CD4-positive, alpha-beta T cell treated with Interleukin-2 at 100 ng/mL for 4 hours (primary cell): ENCODE measurements at regions not wholly inside any gene's neighbourhood (a gene's known extent, or its start where the extent isn't known, plus 50 kb on each side); places are given as distances from the start of the nearest gene placed in this dataset.

Experiments
- DNase-seq: peaks from one replicate; pipeline ENCODE4 v3.0.0-alpha.2; 2020; ENCODE audit warnings: low spot score

DNA sequence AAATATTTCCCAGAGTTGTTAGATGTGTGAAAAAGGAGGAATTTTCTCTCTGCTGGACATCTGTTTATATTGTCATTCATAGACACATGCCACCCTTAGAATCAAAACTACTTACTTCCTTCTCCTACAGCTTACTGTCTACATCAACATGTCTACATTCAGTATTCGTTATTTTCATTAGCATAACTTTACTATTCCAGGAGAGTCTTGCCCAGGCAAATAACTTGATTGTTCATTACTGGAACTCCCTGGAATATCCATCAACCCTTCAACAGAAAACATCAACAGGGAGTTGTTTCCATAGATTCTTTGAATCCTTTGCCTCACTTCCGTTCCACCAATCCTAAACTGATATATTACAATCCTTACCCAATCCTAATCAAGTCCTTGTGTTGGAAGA lies 457.5 kb upstream of the ZNF608 start:
- DNase-seq = no peak

GRCh38 chr5:125205601-125206225 lies 459.3 kb upstream of the ZNF608 start:
- no peak for DNase-seq

DNA sequence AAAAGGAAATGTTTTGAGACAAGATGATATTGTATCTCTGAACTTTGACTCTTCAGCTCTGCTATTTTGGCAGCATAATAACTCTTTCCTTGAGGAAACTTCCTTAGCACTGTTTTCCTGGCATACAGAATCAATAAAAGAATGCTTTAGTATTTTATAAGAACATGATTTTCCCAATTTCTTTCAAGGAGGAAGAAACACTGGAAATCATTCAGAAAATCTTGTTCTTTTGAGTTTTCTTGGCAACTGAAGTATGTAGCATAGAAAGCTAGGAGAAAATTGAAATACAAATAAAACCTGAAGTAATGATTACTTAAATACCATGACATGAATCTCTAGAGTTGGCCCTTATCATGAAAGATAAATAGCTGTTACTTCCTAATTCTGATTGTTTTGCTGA lies 461.4 kb upstream of the ZNF608 start:
- no peak for DNase-seq

- DNase-seq = no peak
Measured at GRCh38 chr5:125209650-125210049, 463.2 kb upstream of the ZNF608 start.

DNA sequence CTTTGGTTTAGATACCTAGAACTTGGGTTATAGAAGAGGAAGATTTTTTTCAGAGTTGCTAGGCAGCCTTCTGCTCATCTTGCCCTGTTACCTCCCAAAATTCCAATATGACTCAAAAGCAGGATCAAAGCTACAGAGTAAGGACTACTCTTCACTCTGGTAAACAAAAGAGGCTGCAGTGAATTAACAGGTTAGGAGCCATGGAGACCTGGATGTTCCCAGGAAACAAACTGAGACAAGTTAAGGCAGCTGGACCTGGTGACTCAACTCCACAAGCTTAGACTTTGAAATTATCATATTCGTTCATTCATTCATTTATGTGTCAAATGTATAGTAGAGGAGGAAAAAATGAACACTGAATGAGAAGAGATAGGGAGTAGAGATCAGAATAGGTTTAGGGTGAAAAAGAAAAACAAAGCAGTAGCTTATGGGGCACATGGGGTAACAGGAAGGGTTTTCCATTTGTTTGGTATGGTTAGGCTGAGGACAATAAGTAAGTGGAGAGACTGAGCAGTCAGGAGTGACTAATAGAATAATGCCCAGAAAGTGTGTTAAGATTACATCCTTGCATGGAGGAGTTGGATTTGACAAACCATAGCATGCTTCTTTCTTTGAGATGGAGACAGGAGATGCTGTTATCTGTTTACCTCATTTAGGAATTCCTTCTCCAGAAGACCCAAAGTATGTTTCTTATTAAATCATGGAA lies 464.0 kb upstream of the ZNF608 start:
- DNase-seq = no peak

DNA sequence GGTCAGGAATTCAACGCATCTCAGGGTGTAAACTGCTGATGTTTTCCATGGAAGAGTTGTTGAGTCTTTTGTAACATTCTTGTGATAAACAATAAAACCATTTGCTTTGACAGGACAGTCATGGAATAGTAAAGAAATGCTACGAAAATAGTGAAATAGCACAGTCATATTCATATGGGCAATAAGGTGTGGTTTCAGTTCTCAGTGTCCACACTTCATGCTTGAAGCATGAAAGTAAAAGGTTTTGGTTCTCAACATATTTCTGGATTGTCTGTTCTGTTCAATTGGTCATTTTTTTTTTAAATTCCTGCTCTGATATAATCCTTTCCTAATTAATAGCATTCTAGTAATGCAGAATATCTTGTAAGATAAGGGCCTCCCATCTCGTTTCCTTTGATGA lies 467.6 kb upstream of the ZNF608 start:
- DNase-seq = no peak

- no peak for DNase-seq
Measured at GRCh38 chr5:125215593-125215992, 469.2 kb upstream of the ZNF608 start.

DNA sequence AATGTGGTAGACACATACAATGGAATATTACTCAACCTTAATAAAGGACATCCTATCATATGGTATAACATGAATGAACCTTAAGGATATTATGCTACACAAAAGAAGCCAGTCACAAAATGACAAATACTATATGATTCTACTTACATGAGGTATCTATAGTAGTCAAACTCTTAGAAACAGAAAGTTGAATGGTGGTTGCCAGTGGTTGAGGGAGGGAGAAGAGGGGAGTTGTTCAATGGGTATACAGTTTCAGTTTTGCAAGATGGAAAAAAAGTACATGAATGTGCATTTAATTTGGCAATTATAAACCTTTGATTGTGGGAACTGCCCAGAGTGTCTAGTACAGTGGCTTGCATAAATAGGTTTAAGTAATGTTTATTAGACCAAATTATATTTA lies 473.3 kb upstream of the ZNF608 start:
- DNase-seq = no peak

GRCh38 chr5:125220284-125220683 lies 473.8 kb upstream of the ZNF608 start:
- DNase-seq = no peak

DNA sequence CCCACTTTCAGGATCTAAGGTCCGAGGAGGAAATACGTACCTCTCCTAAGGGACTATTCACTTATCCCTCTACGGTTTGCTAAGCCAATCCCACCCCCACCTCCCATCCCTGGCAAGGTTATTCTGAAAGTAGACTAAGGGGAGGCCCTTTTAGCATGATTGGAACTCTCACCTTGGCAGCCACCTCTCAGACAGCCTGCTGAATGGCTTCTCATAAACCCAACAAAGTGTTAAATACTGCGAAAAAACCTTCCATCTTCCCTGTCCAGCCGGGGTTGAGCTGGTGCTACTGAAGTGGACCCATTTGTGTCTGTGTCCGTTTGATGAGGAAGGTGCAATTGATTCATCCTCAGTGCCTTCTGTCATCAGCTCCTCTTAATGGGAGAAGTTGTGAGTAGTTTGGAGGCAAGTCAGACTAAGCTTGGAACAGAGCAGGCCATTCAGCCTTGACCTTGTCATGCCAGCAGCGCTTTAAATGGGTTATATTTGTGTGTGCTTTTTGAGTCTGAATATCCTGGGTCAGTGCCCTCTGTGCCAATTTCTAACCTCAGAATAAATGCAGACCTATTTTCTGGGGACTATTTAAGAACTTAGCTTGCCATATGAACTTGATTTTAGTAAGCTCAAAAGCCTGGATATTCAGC lies 476.3 kb upstream of the ZNF608 start:
- DNase-seq = no peak

- no peak for DNase-seq
Measured at GRCh38 chr5:125225424-125225823, 479.0 kb upstream of the ZNF608 start.

GRCh38 chr5:125226825-125227224 lies 480.4 kb upstream of the ZNF608 start:
- DNase-seq = no peak

GRCh38 chr5:125227333-125228095 lies 481.1 kb upstream of the ZNF608 start:
- DNase-seq = no peak

- no peak for DNase-seq
Measured at GRCh38 chr5:125228363-125229070, 482.1 kb upstream of the ZNF608 start.

- no peak for DNase-seq
Measured at GRCh38 chr5:125229556-125229955, 483.1 kb upstream of the ZNF608 start.

- no peak for DNase-seq
Measured at GRCh38 chr5:125232779-125233230, 486.4 kb upstream of the ZNF608 start.

DNA sequence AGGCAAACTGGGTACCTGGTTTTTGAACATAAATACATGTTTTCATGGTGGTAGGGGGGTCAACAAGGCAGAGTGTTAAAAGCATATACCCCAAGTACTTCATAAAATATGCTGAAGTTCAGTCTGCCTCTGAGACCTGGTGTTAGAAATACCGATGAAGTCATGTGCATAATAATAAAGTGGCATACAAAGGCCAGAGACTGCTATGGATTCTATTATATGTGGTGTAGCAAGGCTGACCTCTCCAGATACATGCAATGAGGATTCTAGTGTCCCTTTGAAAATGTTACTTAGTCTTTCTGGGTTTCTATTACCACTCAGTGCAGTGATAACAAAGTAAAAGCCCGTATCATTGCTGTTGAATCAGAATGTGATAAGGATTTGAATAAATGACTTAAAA lies 487.5 kb upstream of the ZNF608 start:
- no peak for DNase-seq

DNA sequence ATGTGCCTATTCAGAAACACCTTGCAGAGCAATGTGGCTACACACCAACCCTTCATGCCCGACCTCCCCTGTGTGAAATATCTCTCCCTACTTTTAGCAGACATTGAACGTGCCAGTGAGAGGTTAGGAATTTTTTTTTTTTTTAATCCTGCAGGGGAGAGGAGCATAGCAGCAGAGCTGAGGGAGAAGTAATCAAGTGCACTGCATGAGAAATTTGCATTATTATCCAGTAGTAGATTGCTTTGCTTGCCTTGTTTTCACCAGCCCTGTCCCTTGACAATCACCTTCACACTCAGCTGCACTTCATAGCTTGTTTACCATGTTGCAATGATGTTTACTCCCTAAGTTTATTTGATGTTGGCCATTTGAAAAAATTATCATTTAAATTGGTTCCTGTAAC lies 489.6 kb upstream of the ZNF608 start:
- DNase-seq = no peak

- no peak for DNase-seq
Measured at GRCh38 chr5:125236981-125237380, 490.5 kb upstream of the ZNF608 start.

GRCh38 chr5:125244531-125244930 lies 498.1 kb upstream of the ZNF608 start:
- DNase-seq = no peak

GRCh38 chr5:125245216-125245615 lies 498.8 kb upstream of the ZNF608 start:
- no peak for DNase-seq

GRCh38 chr5:125249400-125249799 lies 503.0 kb upstream of the ZNF608 start:
- DNase-seq = no peak
